ENCODE measurements at regions not wholly inside any gene's neighbourhood (a gene's known extent, or its start where the extent isn't known, plus 50 kb on each side); places are given as distances from the start of the nearest gene placed in this dataset.
"Not testable (repeated sequence)": the region's sequence is repeated elsewhere in the genome, so short reads cannot be mapped to it uniquely, and the experiment has no call there.

GRCh38 chr11:134739136-134739535, 327.1 kb upstream of the B3GAT1 start:
- DNase-seq = no peak

GRCh38 chr11:134738581-134738980, 326.5 kb upstream of the B3GAT1 start:
- no peak for DNase-seq

- no peak for DNase-seq
These were observed 325.8 kb upstream of the B3GAT1 start for GRCh38 chr11:134737563-134738510.

DNA sequence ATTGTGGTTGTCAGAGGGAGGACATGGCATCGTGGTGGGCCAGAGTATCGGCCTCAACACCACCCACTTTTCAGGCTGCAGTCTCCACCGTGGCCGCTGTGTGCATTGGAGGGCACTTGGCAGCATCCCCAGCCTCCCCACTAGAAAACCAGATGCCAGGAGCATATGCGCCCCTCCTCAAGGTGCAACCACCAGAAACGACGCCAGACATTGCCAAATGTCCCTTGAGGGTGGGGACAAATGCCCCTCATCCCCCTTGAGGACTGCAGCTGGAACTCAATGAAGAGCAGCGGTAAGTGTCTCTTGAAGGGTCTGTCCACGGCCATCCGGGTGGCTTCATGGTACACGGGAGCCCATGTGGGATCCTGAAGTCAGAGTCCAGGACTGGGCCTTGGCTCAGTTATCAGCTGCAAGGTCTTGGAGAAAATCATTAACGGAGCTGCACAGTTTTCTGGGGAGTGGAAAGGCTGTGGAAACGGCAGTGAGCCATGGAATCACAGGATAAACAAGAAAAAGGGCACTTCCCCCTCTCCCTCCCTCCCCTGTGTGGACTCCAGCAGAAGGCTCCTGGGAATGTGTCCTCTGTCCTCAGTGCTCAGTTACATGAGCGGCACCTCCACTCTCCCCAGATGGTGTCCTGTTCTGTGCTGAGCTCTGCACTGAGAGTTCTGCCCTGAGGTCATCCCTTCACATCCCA, 324.4 kb upstream of the B3GAT1 start:
- peak in 1 of 3 experiments; percentile 61 for DNase-seq

DNA sequence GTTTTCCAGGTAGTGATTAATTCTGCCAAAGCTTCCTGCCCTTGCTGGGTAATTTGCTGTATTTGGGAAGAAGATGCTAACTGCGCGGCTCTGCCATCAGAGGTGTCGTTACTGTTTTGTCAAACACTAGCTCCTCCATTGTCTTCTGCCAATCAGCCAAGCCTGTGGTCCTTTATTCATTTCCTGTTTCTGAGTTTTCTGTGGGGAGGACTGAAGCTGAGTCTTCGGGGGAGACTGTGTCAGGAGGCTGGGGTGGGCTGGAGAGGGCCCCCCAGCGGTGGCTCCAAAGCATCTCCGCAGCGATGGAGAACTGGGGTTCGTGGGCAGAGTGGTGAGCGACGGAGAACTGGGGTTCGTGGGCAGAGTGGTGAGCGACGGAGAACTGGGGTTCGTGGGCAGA, 322.9 kb upstream of the B3GAT1 start:
- DNase-seq = no peak

DNA sequence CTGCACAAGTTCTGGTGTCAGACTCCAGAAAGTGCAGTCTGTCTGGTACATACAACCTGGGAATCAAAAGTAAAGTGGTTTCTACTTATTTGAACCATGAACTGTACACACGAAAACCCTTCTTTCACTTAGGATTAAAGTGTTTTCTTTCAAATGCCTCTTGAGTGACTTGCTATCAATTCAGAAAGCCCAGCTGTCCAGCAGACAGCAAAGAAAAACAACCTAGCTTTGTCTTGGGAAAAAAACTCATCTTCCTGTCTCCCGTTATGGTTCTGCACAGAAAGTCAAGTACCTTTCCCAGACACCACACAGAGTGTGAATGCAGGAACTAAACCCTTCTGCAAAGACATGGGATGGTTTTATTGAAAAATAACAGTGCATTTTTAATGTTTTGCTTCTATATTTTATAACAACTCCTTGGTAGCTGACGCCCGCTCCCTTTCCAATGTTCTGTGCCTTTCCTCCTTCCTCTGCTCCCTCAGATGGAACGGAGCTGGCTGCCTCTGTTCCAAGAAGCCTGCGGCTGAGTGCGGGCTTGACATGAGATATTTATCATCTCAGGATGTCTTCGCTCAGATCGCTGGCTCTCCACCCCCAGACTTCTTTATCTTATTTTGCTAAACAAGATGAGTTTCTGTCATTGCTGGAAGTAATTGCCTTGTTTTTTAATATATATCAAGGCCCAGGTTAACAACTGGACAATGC, 322.3 kb upstream of the B3GAT1 start:
- DNase-seq = peak in 1 of 3 experiments; percentile 78

- no peak for DNase-seq
These were observed 321.6 kb upstream of the B3GAT1 start for GRCh38 chr11:134733646-134734045.

DNA sequence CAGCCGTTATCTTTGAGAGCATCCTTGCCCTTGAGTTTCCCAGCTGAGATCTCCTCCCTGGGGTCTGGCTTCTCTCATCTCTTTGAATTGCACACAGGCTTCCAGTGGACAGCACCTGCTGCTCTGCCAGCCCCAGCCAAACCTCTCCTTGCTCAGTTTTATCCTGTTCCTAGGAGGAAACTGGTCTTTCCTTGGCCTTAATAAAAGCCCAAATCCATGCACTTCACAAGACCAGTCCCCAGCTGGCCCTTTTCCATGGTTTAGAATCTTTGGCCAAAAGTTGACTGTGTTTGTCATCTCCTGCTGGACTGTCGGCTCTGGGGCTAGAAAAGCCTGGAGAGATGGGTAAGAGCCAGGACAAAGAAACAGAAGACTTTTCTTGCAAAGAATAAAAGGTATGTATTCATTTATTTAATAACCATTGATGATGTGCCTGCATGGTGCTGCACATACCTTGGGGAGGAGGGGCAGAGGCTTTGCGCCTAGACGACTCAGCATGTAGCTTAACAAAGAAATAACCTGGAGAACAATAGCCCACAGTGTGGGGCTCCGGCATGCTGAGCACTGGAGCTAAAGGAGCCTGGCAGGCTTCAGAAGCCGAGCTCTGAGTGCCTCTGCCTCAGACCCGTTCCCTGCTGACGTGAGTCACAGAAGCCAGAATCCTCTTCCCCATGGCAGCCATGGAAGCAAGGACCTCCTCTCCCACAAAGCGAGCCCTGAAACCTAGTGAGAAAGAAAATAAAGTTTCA, 319.3 kb upstream of the B3GAT1 start:
- peak in 2 of 3 experiments; percentile 36 to 38 for DNase-seq

GRCh38 chr11:134730561-134731212, 318.6 kb upstream of the B3GAT1 start:
- DNase-seq = no peak

GRCh38 chr11:134730101-134730500, 318.1 kb upstream of the B3GAT1 start:
- peak in 1 of 3 experiments; percentile 22 for DNase-seq

- no peak for DNase-seq
These were observed 316.1 kb upstream of the B3GAT1 start for GRCh38 chr11:134728186-134728585.

GRCh38 chr11:134727636-134728035, 315.6 kb upstream of the B3GAT1 start:
- DNase-seq = no peak

- DNase-seq = no peak
These were observed 315.2 kb upstream of the B3GAT1 start for GRCh38 chr11:134727204-134727603.

DNA sequence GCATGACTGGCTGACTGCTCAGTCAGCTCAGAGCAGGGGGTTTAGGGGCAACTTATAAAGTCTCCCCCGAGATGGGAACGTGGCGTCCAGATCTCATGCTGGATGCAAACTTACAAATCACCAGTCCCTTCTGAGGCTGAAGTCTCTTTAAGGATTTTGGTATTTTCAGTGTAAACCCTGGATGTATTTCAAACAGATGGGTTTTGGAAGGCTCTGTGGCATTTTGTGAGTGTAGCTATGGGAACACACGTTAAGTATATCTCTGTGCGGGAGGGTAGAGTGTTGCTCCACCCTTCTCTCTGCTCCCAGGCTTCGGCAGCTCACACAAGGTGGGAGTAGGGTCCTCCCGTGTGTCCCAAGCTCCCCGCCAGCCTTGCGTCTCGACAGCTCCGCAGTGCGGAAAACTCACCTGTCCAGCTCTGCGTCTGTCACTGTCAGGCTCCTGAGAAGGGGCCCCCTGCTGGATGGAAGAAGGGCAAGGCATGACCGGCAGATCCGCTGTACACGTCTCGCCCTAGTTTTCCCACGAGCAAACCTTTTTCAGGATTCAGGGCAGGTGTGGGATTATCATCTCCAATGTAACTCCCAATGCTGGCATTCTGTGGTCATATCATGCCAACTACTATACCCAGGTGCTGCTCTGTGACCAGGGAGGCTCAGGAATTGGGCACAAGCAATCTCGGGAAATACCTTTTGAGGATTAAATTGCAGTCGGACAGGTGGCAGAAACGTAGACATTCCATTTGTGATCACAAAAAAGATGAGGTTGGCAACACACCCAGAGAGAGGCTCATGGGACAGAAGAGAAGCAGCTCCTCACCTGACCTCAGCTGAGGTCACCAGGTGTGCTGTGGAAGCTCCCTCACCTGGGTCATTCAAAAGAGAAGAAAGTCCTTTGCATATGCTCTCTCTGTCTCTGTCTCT, 313.9 kb upstream of the B3GAT1 start:
- DNase-seq = peak in 2 of 3 experiments; percentile 27 to 39

- DNase-seq = peak in 1 of 3 experiments; percentile 32
These were observed 313.2 kb upstream of the B3GAT1 start for GRCh38 chr11:134725211-134725610.

DNA sequence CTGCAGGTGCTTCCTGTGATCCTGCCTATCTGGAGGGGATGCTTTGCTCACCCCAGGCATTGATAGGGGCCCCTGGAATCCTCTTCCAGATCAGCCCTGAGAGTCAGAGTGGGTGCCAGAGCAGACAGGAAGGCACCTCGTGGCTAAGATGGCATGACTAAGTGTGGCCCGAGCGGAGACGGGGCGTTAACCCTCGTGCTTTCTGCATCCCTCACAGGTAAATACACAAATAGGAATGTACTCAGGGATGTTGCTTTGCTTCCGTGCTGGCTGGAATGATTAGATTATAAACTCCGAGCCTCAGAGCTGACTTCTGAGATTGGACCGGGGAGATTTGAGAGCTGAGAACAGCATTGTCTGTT, 312.7 kb upstream of the B3GAT1 start:
- peak in 1 of 3 experiments; percentile 72 for DNase-seq

DNA sequence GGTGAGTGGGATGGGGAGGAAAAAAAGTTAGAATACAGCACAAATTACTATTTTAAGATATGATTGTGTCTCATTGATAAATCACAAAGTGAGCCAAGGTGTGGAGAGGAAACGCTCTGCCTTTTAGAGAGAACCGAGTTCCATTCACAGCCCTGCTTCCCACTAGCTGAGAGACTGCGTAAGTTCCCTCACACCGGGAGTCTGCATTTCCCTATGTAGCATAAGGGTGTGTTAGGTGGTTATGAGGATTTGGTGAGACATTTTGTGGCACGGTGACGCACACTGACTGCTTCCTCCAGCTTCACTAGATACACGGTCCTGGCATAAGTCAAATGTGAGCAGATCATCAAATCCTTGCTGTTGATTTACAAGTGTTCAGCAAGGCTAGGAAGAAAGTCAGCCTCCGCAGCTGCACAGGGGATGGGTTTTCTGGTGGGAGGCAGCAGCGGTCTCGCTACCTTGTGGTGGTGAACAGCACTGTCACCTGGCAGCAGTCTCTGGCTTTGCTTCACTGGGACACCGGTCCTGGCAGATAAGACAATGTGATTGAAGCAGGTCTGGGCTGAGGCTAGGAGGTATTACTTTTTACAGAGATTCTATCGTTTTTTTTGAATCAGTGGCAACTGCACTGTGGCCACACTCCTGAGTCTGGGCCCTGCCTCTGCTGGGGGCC, 312.2 kb upstream of the B3GAT1 start:
- no peak for DNase-seq

GRCh38 chr11:134720691-134721070, 308.6 kb upstream of the B3GAT1 start:
- not testable (repeated sequence) for DNase-seq

- not testable (repeated sequence) for DNase-seq
These were observed 308.1 kb upstream of the B3GAT1 start for GRCh38 chr11:134719940-134720690.

GRCh38 chr11:134719397-134719796, 307.4 kb upstream of the B3GAT1 start:
- DNase-seq = no peak

All from NCI-H1417 (cell line).